NCI-H187 (cell line): ENCODE measurements at regions not wholly inside any gene's neighbourhood (a gene's known extent, or its start where the extent isn't known, plus 50 kb on each side); places are given as distances from the start of the nearest gene placed in this dataset.
A peak's percentile ranks its signal among the peaks of the same experiment; 100 is the strongest.

Source experiments
- DNase-seq, 2 experiments: peaks; one replicate each; lab custom pipeline; 2025; lab: John Stamatoyannopoulos, UW

GRCh38 chr3:21801631-21802030 lies 50.6 kb upstream of the ZNF385D start:
- DNase-seq: no peak

- DNase-seq: no peak
Observed at GRCh38 chr3:21803604-21804003, 52.6 kb upstream of the ZNF385D start.

- DNase-seq: no peak
Observed at GRCh38 chr3:21804330-21804729, 53.3 kb upstream of the ZNF385D start.

- no peak for DNase-seq
Observed at GRCh38 chr3:21806733-21807132, 55.7 kb upstream of the ZNF385D start.

- no peak for DNase-seq
Observed at GRCh38 chr3:21825684-21826083, 74.7 kb upstream of the ZNF385D start.

GRCh38 chr3:21826416-21826815 lies 75.4 kb upstream of the ZNF385D start:
- DNase-seq: no peak

- no peak for DNase-seq
Observed at GRCh38 chr3:21830541-21830940, 79.5 kb upstream of the ZNF385D start.

GRCh38 chr3:21835264-21835663 lies 84.3 kb upstream of the ZNF385D start:
- DNase-seq: no peak

- DNase-seq: no peak
Observed at GRCh38 chr3:21836227-21836626, 85.2 kb upstream of the ZNF385D start.

GRCh38 chr3:21839176-21839575 lies 88.2 kb upstream of the ZNF385D start:
- no peak for DNase-seq

GRCh38 chr3:21839592-21839991 lies 88.6 kb upstream of the ZNF385D start:
- no peak for DNase-seq

GRCh38 chr3:21847005-21847404 lies 96.0 kb upstream of the ZNF385D start:
- DNase-seq: no peak

- DNase-seq: no peak
Observed at GRCh38 chr3:21859124-21860081, 108.4 kb upstream of the ZNF385D start.

GRCh38 chr3:21860082-21860475 lies 109.1 kb upstream of the ZNF385D start:
- DNase-seq: no peak

- no peak for DNase-seq
Observed at GRCh38 chr3:21860657-21861056, 109.6 kb upstream of the ZNF385D start.

- no peak for DNase-seq
Observed at GRCh38 chr3:21876782-21877181, 125.8 kb upstream of the ZNF385D start.

- DNase-seq: no peak
Observed at GRCh38 chr3:21877214-21877754, 126.3 kb upstream of the ZNF385D start.

GRCh38 chr3:21879184-21879886 lies 128.3 kb upstream of the ZNF385D start:
- DNase-seq: peak in 1 of 2 experiments; percentile 21

GRCh38 chr3:21888656-21889055 lies 137.6 kb upstream of the ZNF385D start:
- DNase-seq: no peak

GRCh38 chr3:21889166-21889565 lies 138.2 kb upstream of the ZNF385D start:
- no peak for DNase-seq

GRCh38 chr3:21892104-21892503 lies 141.1 kb upstream of the ZNF385D start:
- DNase-seq: no peak

GRCh38 chr3:21893242-21893641 lies 142.2 kb upstream of the ZNF385D start:
- no peak for DNase-seq
